ENCODE measurements at regions not wholly inside any gene's neighbourhood (a gene's known extent, or its start where the extent isn't known, plus 50 kb on each side); places are given as distances from the start of the nearest gene placed in this dataset.
"Not testable (repeated sequence)": the region's sequence is repeated elsewhere in the genome, so short reads cannot be mapped to it uniquely, and the experiment has no call there.

DNA sequence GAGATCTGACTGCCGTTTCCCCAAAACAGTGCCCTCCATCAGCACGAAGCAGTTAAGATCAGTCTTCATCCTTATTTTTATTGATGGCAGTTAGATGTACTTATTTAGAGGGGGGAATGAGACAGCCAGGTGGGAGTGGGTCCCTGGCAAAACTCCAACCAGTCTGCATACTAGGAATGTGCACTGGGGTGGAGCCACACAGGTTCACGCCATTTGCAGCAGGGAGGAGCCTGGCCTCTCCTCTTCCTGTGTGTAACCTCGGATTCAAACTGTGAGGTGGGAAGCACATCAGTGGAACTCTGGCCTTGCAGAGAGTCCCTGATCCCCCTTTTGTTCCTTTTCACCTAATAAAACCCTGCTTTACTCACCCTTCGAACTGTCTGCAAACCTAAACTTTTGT lies 987.7 kb upstream of the GRIA3 start:
- Histone ChIP-seq H3K36me3 (no peaks in the 10 kb centered on the region), H3K4me3 (no peak overlapping the region), H3K27ac (no peak overlapping the region), H3K9me3 (replicated peaks) (no peaks in the 10 kb centered on the region), H3K4me1 (replicated peaks) (no peaks in the 10 kb centered on the region), H3K27me3 (replicated peaks) (no peaks in the 10 kb centered on the region)
- no peak for DNase-seq (ENCODE audit: low read depth in 1 of 2, low spot score in 2 of 2)

- H3K4me3 ChIP-seq = no peak overlapping the region
- DNase-seq (ENCODE audit: low read depth in 1 of 2, low spot score in 2 of 2) = no peak
- H3K27ac ChIP-seq = no peak overlapping the region
- no peaks in the 10 kb centered on the region for H3K27me3 ChIP-seq (replicated peaks)
- H3K9me3 ChIP-seq (replicated peaks) = no peaks in the 10 kb centered on the region
- no peaks in the 10 kb centered on the region for H3K4me1 ChIP-seq (replicated peaks)
- H3K36me3 ChIP-seq = no peaks in the 10 kb centered on the region
Observed at GRCh38 chrX:122203399-122203798, 980.7 kb upstream of the GRIA3 start.

- Histone ChIP-seq H3K4me3 (no peak overlapping the region), H3K27ac (no peak overlapping the region), H3K27me3 (replicated peaks) (no peaks in the 10 kb centered on the region), H3K4me1 (replicated peaks) (no peaks in the 10 kb centered on the region), H3K9me3 (replicated peaks) (no peaks in the 10 kb centered on the region), H3K36me3 (no peaks in the 10 kb centered on the region)
- no peak for DNase-seq (ENCODE audit: low read depth in 1 of 2, low spot score in 2 of 2)
Observed at GRCh38 chrX:122218666-122219065, 965.4 kb upstream of the GRIA3 start.

- no peak overlapping the region for H3K27ac ChIP-seq
- H3K9me3 ChIP-seq (replicated peaks) = no peaks in the 10 kb centered on the region
- H3K36me3 ChIP-seq = no peaks in the 10 kb centered on the region
- no peak for DNase-seq (ENCODE audit: low read depth in 1 of 2, low spot score in 2 of 2)
- no peaks in the 10 kb centered on the region for H3K4me1 ChIP-seq (replicated peaks)
- no peaks in the 10 kb centered on the region for H3K27me3 ChIP-seq (replicated peaks)
- H3K4me3 ChIP-seq = no peak overlapping the region
Observed at GRCh38 chrX:122219226-122219625, 964.9 kb upstream of the GRIA3 start.

GRCh38 chrX:122219735-122220134 lies 964.3 kb upstream of the GRIA3 start:
- no peaks in the 10 kb centered on the region for H3K36me3 ChIP-seq
- DNase-seq (ENCODE audit: low read depth in 1 of 2, low spot score in 2 of 2) = no peak
- H3K27ac ChIP-seq = no peak overlapping the region
- no peaks in the 10 kb centered on the region for H3K4me1 ChIP-seq (replicated peaks)
- no peak overlapping the region for H3K4me3 ChIP-seq
- no peaks in the 10 kb centered on the region for H3K27me3 ChIP-seq (replicated peaks)
- H3K9me3 ChIP-seq (replicated peaks) = no peaks in the 10 kb centered on the region

- Histone ChIP-seq H3K36me3 (no peaks in the 10 kb centered on the region), H3K27ac (no peak overlapping the region), H3K4me3 (no peak overlapping the region), H3K4me1 (replicated peaks) (no peaks in the 10 kb centered on the region), H3K9me3 (replicated peaks) (no peaks in the 10 kb centered on the region), H3K27me3 (replicated peaks) (no peaks in the 10 kb centered on the region)
- no peak for DNase-seq (ENCODE audit: low read depth in 1 of 2, low spot score in 2 of 2)
Observed at GRCh38 chrX:122220644-122221373, 963.3 kb upstream of the GRIA3 start.

DNA sequence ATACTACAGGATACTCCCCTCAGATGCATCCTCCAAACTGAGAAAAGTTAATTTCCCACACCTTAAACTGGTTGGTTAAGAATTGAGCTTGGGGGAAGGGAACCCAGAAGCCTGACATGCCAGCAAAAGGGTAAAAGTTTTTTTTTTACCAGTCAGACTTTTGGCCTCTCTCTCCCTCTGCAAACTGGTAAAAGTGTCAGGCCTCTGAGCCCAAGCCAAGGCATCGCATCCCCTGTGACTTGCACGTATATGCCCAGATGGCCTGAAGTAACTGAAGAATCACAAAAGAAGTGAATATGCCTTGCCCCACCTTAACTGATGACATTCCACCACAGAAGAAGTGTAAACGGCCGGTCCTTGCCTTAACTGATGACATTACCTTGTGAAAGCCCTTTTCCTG lies 962.3 kb upstream of the GRIA3 start:
- not testable (repeated sequence) for H3K4me1 ChIP-seq (replicated peaks); H3K4me3 ChIP-seq; H3K9me3 ChIP-seq (replicated peaks); H3K36me3 ChIP-seq; H3K27ac ChIP-seq; H3K27me3 ChIP-seq (replicated peaks); DNase-seq (ENCODE audit: low read depth in 1 of 2, low spot score in 2 of 2)

DNA sequence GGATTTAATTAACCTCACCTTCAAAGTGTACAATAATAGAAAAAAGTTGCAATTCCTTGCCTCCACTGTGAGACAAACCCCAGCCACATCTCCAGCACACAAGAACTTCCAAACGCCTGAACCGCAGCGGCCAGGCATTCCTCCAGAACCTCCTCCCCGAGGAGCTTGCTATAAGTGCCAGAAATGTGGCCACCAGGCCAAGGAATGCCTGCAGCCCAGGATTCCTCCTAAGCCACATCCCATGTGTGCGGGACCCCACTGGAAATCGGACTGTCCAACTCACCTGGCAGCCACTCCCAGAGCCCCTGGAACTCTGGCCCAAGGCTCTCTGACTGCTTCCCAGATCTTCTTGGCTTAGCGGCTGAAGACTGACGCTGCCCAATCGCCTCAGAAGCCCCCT lies 959.9 kb upstream of the GRIA3 start:
- H3K4me1 ChIP-seq (replicated peaks); H3K36me3 ChIP-seq; H3K4me3 ChIP-seq; H3K27ac ChIP-seq; DNase-seq (ENCODE audit: low read depth in 1 of 2, low spot score in 2 of 2); H3K27me3 ChIP-seq (replicated peaks); H3K9me3 ChIP-seq (replicated peaks): not testable (repeated sequence)

GRCh38 chrX:122238801-122239200 lies 945.3 kb upstream of the GRIA3 start:
- Histone ChIP-seq H3K27me3 (replicated peaks) (no peaks in the 10 kb centered on the region), H3K4me3 (no peak overlapping the region), H3K9me3 (replicated peaks) (no peaks in the 10 kb centered on the region), H3K36me3 (no peaks in the 10 kb centered on the region), H3K4me1 (replicated peaks) (no peaks in the 10 kb centered on the region), H3K27ac (no peak overlapping the region)
- no peak for DNase-seq (ENCODE audit: low read depth in 1 of 2, low spot score in 2 of 2)

DNA sequence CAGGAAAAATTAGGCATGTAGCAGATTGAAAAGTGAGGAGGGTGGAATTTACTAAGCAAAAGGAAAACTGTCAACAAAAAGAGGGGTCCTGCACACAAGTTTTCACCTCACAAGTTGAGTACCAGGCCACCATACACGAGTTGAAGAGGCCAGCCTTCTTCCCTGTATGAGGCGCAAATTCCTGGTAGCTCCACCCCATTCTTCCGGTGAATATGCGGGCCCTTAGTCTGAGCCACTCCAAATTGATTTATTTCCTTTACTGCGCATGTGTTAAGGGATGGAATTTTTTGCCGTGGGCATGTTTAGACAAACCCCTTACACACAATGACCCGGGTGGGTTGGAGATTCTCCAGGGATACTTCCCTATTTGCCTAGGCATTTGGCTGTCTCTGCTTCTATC lies 942.1 kb upstream of the GRIA3 start:
- Histone ChIP-seq H3K9me3 (replicated peaks) (no peaks in the 10 kb centered on the region), H3K27me3 (replicated peaks) (no peaks in the 10 kb centered on the region), H3K4me1 (replicated peaks) (no peaks in the 10 kb centered on the region), H3K36me3 (no peaks in the 10 kb centered on the region), H3K4me3 (no peak overlapping the region), H3K27ac (no peak overlapping the region)
- no peak for DNase-seq (ENCODE audit: low read depth in 1 of 2, low spot score in 2 of 2)

DNA sequence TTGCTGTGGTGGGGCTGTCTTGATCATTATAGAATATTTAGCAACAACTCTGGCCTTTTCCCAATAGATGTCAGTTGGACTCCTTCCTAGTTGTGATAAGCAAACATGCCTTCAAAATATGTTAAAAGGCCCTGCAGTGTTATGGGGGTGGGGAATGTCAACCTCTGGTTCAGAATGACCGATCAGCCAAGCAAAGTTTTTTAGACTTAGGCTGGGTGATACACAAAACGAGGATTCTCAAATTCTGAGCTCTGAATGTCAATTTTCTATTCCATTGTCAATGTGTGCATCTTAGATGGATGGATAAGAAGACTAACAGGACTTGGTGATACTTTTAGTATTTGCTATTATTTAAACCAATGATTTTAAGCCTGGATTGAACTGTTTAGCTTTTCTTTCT lies 940.0 kb upstream of the GRIA3 start:
- H3K9me3 ChIP-seq (replicated peaks) = no peaks in the 10 kb centered on the region
- DNase-seq (ENCODE audit: low read depth in 1 of 2, low spot score in 2 of 2) = no peak
- H3K4me3 ChIP-seq = no peak overlapping the region
- no peaks in the 10 kb centered on the region for H3K27me3 ChIP-seq (replicated peaks)
- no peaks in the 10 kb centered on the region for H3K4me1 ChIP-seq (replicated peaks)
- H3K36me3 ChIP-seq = no peaks in the 10 kb centered on the region
- H3K27ac ChIP-seq = no peak overlapping the region

DNA sequence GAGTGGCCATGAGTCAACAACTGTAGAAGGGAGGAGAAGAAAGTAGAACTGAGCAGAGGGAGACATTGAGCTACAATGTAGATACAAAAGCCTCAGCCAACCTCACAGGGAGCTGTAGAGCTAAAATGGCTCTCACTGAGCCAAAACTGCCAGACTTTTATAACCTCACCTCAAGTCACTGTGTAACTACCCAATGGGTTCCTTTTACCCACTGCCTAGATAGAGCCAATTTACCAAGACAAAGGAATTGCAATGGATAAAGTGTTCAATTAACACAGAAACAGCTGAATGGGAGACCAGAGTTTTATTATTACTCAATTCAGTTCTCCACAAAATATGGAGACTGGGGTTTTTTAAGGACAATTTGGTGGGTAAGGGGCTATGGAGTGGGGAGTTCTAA lies 938.9 kb upstream of the GRIA3 start:
- Histone ChIP-seq H3K27ac (no peak overlapping the region), H3K27me3 (replicated peaks) (no peaks in the 10 kb centered on the region), H3K9me3 (replicated peaks) (no peaks in the 10 kb centered on the region), H3K4me3 (no peak overlapping the region), H3K36me3 (no peaks in the 10 kb centered on the region), H3K4me1 (replicated peaks) (no peaks in the 10 kb centered on the region)
- no peak for DNase-seq (ENCODE audit: low read depth in 1 of 2, low spot score in 2 of 2)

DNA sequence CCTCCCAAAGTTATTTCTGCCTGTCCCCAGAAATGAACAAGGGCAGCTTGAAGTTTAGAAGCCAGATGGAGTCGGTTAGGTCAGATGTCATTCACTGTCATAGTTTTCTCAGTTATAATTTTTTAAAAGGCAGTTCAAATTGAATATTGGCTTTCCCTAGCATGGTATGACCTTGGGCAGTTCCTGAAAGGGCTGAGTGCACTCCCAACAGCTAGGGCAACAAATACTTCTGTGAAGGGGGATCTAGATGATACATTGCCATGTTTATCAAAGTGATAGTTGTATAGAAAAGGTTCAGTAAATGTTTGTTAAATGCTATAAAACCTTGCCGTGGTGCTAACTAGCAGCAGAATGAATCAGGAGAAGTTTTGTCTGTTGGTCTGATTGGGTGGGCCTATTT lies 938.1 kb upstream of the GRIA3 start:
- H3K4me3 ChIP-seq = no peak overlapping the region
- no peaks in the 10 kb centered on the region for H3K9me3 ChIP-seq (replicated peaks)
- H3K27ac ChIP-seq = no peak overlapping the region
- no peak for DNase-seq (ENCODE audit: low read depth in 1 of 2, low spot score in 2 of 2)
- no peaks in the 10 kb centered on the region for H3K4me1 ChIP-seq (replicated peaks)
- H3K36me3 ChIP-seq = no peaks in the 10 kb centered on the region
- H3K27me3 ChIP-seq (replicated peaks) = no peaks in the 10 kb centered on the region

DNA sequence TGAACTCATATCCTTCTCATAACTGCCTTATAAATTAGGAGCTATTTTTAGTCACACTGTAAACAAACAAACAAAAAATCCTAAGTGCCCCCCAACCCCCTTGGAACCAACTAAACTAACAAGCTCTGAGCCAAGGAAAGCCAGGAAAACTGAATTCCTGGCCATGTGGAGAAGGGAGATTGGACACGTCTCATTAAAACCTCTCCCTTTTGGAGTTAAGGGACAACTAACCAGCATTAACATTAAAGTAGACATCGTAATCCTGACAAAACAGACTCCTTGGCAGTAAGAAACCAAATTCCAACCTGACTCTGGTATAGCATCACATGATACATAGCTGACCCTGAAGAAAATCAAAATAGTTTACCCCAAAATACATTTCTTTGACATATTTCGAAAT lies 937.1 kb upstream of the GRIA3 start:
- no peaks in the 10 kb centered on the region for H3K9me3 ChIP-seq (replicated peaks)
- no peak for DNase-seq (ENCODE audit: low read depth in 1 of 2, low spot score in 2 of 2)
- no peaks in the 10 kb centered on the region for H3K4me1 ChIP-seq (replicated peaks)
- H3K27me3 ChIP-seq (replicated peaks) = no peaks in the 10 kb centered on the region
- no peak overlapping the region for H3K27ac ChIP-seq
- H3K36me3 ChIP-seq = no peaks in the 10 kb centered on the region
- no peak overlapping the region for H3K4me3 ChIP-seq

DNA sequence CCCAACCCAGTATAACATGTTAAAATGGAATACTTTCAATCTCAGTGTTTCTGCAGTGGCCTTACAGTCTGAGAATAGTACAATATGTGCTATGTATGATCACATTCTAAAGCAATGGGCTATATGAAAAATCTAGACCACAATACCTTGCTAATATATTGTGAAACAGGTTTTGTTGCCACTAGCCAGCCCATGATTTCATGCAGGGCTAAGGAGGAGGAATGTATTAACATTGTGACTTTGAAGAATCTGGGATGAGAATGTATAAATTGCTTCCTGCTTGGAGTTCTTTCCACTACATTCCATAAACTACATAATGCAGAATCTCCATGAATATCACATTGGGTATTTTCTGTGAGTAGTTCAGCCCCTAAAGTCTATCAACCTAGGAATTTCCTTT lies 935.4 kb upstream of the GRIA3 start:
- no peak overlapping the region for H3K4me3 ChIP-seq
- H3K36me3 ChIP-seq = no peaks in the 10 kb centered on the region
- DNase-seq (ENCODE audit: low read depth in 1 of 2, low spot score in 2 of 2) = no peak
- no peaks in the 10 kb centered on the region for H3K4me1 ChIP-seq (replicated peaks)
- H3K27me3 ChIP-seq (replicated peaks) = no peaks in the 10 kb centered on the region
- H3K27ac ChIP-seq = no peak overlapping the region
- H3K9me3 ChIP-seq (replicated peaks) = no peaks in the 10 kb centered on the region
